ENCODE measurements at regions not wholly inside any gene's neighbourhood (a gene's known extent, or its start where the extent isn't known, plus 50 kb on each side); places are given as distances from the start of the nearest gene placed in this dataset.

DNA sequence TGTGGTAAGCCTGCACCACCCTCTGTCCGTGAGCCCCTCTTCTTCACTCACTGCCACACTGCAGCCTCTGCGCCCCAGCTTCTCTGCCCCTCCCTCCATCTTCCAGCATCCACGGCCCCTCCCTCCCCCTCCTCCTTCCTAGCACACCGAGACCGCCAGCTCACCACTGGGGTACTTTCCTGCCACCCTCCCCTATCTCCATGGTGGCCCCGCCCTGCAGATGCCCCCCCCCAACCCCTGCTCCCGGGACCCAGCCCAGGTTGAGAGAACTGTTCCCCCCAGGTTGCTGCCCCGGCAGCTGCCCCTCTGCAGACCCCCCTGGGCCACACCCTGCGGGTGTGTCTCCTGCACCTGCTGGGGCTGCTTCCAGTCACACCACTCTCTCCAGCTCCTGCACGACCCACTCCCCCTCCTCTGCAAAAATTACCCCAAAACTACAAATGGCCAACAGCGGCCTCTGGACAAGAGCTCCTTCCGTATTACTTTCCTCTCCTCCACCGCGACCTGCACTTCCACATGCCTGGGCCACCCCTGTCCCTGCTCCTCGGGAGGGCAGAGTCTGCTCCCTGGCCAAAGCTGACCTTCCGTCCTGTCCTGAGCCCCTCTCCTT, 209.2 kb upstream of the PPP2R2D start:
- TF ChIP-seq GATA2 (IDR thresholded peaks at IDR 0.05; ENCODE audit: low read depth, low read length) (no peak), GATA3 (IDR thresholded peaks at IDR 0.05; ENCODE audit: low read depth, low read length) (no peak)

Measured in SH-SY5Y (cell line).